ENCODE measurements at regions not wholly inside any gene's neighbourhood (a gene's known extent, or its start where the extent isn't known, plus 50 kb on each side); places are given as distances from the start of the nearest gene placed in this dataset.
"Not testable (repeated sequence)": the region's sequence is repeated elsewhere in the genome, so short reads cannot be mapped to it uniquely, and the experiment has no call there.

- Mint-ChIP-seq H3K36me3 (ENCODE audit: insufficient read depth) (no peaks in the 10 kb centered on the region), H3K9me3 (peaks cover 10% of the 10 kb centered on the region), H3K4me3 (no peak overlapping the region), H3K4me1 (ENCODE audit: low read depth) (no peaks in the 10 kb centered on the region), H3K27me3 (ENCODE audit: low read depth) (no peaks in the 10 kb centered on the region)
- DNase-seq (no peak), ATAC-seq (no peak)
Observed at GRCh38 chr20:1747953-1748577, 90.5 kb upstream of the SIRPG start.

- H3K27me3 Mint-ChIP-seq (ENCODE audit: low read depth); DNase-seq; H3K4me1 Mint-ChIP-seq (ENCODE audit: low read depth); ATAC-seq; H3K9me3 Mint-ChIP-seq; H3K4me3 Mint-ChIP-seq; H3K36me3 Mint-ChIP-seq (ENCODE audit: insufficient read depth): not testable (repeated sequence)
Observed at GRCh38 chr20:1742049-1742434, 84.5 kb upstream of the SIRPG start.

DNA sequence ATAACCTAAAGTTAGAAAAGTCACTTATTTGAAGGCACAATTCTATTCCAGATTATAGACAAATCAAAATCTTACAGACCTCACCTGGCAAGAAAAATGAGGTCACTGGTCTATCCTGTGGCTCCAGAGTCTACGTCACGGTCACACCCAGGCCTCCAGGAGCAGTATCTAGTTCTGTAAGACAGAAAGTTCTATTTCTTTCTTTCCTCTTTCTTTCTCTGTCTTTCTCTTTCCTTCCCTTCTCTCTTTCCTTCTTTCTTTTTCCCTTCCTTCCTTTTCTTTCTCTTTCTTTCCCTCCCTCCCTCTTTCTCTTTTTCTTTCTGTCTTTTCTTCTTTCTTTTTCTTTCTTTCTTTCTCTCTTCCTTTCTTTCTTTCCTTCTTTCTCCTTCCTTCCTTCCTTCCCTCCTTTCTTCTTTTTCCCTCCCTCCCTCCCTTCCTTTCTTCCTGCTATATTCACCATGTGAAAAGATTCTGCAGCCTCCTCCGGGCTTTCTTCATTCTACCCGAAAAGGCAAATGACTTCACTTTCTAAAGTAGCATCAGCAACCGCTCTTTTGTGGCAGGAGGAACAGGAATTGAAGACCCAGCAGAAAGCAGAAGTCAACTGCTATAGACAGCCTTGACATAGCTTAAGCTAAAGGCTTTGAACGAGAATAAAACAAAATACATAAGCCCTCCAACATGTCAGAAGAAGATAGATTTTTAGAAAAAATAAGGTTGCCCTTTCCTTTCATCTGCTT, 83.9 kb upstream of the SIRPG start:
- no peak for DNase-seq
- no peaks in the 10 kb centered on the region for H3K9me3 Mint-ChIP-seq
- H3K4me1 Mint-ChIP-seq (ENCODE audit: low read depth), result peaks cover 3% of the 10 kb centered on the region
- no peaks in the 10 kb centered on the region for H3K36me3 Mint-ChIP-seq (ENCODE audit: insufficient read depth)
- no peak overlapping the region for H3K4me3 Mint-ChIP-seq
- no peak for ATAC-seq
- peaks cover 6% of the 10 kb centered on the region for H3K27me3 Mint-ChIP-seq (ENCODE audit: low read depth)

DNA sequence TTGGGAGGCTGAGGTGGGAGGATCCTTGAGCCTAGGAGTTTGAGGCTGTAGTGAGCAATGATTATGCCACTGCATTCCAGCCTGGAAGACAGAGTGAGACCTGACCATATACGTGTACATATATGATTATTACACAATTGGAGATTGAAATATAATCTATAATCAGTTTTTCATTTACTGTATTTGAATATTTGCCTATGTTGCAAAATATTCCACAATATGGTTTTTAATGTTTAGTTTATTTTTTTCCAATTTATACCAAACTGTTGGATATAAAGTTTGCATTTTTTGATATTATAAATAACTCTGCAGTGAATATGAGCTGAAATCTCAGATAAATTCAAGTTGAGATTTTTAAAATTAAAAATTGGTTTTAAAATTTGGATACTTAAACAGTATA, 79.6 kb upstream of the SIRPG start:
- Mint-ChIP-seq H3K4me1 (ENCODE audit: low read depth) (peaks cover 27% of the 10 kb centered on the region), H3K9me3 (no peaks in the 10 kb centered on the region), H3K4me3 (no peak overlapping the region), H3K27me3 (ENCODE audit: low read depth) (peaks cover 6% of the 10 kb centered on the region), H3K36me3 (ENCODE audit: insufficient read depth) (no peaks in the 10 kb centered on the region)
- ATAC-seq, result no peak
- DNase-seq, result no peak

DNA sequence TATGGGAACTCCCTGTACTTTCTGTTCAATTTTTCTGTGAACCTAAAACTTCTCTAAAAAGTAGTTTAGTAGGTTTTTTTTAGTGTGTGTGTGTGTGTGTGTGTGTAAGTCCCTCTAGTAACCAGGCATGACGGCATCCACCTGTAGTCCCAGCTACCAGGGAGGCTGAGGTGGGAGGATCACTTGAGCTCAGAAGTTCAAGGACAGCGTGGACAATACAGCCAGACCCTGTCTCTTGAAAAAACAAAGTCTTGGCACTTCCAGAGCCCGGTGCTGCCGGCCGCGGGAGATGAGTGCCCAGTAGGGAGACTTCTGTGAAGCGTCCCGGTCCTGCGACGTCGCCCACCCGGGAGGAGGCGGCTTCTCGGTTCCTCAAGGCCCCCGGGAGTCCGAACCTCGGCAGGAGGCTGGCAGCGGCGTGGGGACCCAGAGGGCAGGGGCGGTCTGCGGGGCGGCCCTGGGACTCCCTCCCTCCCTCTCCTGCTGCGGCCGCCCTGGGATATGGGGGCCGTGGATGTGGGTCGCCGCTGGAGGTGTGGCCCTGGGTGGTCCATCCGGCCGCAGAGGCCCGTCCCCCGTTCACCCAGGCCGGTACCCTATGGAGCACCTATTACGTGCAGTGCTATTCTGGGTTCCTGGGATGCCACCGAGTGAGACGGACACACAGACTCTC, 78.0 kb upstream of the SIRPG start:
- no peak overlapping the region for H3K4me3 Mint-ChIP-seq
- H3K27me3 Mint-ChIP-seq (ENCODE audit: low read depth), result no peaks in the 10 kb centered on the region
- no peaks in the 10 kb centered on the region for H3K9me3 Mint-ChIP-seq
- DNase-seq, result no peak
- H3K4me1 Mint-ChIP-seq (ENCODE audit: low read depth), result peaks cover 41% of the 10 kb centered on the region
- no peak for ATAC-seq
- H3K36me3 Mint-ChIP-seq (ENCODE audit: insufficient read depth), result no peaks in the 10 kb centered on the region

- Mint-ChIP-seq H3K4me1 (ENCODE audit: low read depth) (peaks cover 39% of the 10 kb centered on the region), H3K27me3 (ENCODE audit: low read depth) (no peaks in the 10 kb centered on the region), H3K4me3 (no peak overlapping the region), H3K9me3 (no peaks in the 10 kb centered on the region), H3K36me3 (ENCODE audit: insufficient read depth) (no peaks in the 10 kb centered on the region)
- DNase-seq (peak; percentile 27), ATAC-seq (peak; percentile 77 to 86)
Observed at GRCh38 chr20:1734269-1734858, 76.8 kb upstream of the SIRPG start.

- not testable (repeated sequence) for H3K36me3 Mint-ChIP-seq (ENCODE audit: insufficient read depth); H3K9me3 Mint-ChIP-seq; H3K4me3 Mint-ChIP-seq; H3K27me3 Mint-ChIP-seq (ENCODE audit: low read depth)
- DNase-seq, result peak; percentile 39
- peak; percentile 54 to 67 for ATAC-seq
- H3K4me1 Mint-ChIP-seq (ENCODE audit: low read depth), result peaks cover 39% of the 10 kb centered on the region
Observed at GRCh38 chr20:1731828-1732375, 74.3 kb upstream of the SIRPG start.

DNA sequence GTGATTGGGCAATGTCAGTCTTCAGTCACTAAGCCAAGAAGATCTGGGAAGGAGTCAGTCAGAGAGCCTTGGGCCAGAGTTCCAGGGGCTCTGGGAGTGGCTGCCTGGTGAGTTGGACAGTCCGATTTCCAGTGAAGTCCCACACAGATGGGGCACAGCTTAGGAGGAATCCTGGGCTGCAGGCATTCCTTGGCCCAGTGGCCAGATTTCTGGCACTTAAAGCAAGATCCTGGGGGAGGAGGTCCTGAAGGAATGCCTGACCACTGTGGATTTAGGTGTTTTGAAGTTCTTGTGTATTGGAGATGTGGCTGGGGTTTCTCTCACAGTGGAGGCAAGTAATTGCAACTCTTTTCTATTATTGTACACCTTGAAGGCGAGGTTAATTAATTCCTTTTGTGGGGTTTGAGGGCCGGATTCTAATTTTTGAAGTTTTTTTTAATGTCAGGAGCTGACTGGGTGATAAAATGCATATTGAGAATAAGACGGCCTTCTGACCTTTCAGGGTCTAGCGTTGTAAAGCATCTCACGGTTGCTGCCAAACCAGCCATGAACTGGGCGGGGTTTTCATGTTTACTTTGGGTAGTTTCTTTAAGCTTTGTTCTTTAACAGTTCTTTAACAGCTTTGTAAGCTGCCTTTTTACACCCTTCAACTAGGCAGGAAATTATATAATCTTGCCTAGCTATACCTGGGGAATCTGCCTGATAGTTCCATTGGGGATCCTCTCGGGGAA, 73.6 kb upstream of the SIRPG start:
- not testable (repeated sequence) for ATAC-seq; H3K4me3 Mint-ChIP-seq; H3K36me3 Mint-ChIP-seq (ENCODE audit: insufficient read depth); H3K27me3 Mint-ChIP-seq (ENCODE audit: low read depth); H3K9me3 Mint-ChIP-seq
- peak; percentile 17 for DNase-seq
- H3K4me1 Mint-ChIP-seq (ENCODE audit: low read depth), result peaks cover 39% of the 10 kb centered on the region

GRCh38 chr20:1727303-1727702, 69.7 kb upstream of the SIRPG start:
- not testable (repeated sequence) for DNase-seq; H3K27me3 Mint-ChIP-seq (ENCODE audit: low read depth); ATAC-seq; H3K36me3 Mint-ChIP-seq (ENCODE audit: insufficient read depth); H3K4me3 Mint-ChIP-seq
- Mint-ChIP-seq H3K9me3 (peaks cover 11% of the 10 kb centered on the region), H3K4me1 (ENCODE audit: low read depth) (peaks cover 17% of the 10 kb centered on the region)

DNA sequence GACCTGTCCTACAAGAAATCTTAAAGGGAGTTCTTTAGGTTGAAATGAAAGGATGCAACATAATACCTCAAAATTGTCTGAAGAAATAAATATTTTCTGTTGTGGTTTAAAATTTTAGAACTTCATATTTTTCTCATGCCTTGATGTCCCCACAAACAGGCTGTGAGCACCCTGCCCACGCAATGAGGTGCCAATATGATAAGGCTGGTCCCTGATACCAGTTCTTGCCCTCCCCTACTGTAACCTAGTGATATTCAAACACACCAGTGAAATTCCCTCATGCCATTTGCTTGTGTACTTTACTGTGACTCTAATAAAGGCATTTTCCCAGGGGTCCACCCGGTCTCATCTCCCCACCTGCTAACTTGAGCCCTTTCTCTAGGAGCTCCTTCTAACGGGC, 67.3 kb upstream of the SIRPG start:
- Mint-ChIP-seq H3K27me3 (ENCODE audit: low read depth) (no peaks in the 10 kb centered on the region), H3K36me3 (ENCODE audit: insufficient read depth) (peaks cover 6% of the 10 kb centered on the region), H3K4me1 (ENCODE audit: low read depth) (peaks cover 13% of the 10 kb centered on the region), H3K9me3 (peaks cover 11% of the 10 kb centered on the region), H3K4me3 (no peak overlapping the region)
- ATAC-seq (no peak), DNase-seq (no peak)

DNA sequence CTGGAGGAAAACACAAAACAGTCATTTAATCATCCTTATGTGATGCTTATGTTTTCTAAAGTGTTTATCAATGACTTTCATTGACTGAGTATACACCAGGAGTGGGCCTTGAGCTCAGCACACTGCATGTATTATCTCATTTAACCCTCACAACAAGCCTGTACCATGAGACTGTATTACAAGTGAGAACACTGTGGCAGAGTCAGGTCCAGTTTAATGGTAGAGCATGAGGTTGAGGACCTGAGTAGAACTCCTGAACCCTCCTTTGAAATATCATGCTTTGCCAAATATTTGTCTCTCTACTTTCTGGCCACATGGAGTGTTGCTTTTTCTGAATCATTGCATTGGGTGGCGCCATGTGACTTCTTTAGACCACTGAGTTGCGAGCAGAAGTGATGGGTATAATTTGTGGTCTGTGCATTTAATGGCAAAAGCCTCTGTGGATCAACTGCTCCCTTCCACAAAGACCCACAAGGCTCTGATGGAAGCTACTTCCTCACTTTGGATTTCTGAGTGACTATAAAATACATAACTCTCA, 65.0 kb upstream of the SIRPG start:
- Mint-ChIP-seq H3K4me3 (no peak overlapping the region), H3K27me3 (ENCODE audit: low read depth) (no peaks in the 10 kb centered on the region)
- ATAC-seq, result no peak

DNA sequence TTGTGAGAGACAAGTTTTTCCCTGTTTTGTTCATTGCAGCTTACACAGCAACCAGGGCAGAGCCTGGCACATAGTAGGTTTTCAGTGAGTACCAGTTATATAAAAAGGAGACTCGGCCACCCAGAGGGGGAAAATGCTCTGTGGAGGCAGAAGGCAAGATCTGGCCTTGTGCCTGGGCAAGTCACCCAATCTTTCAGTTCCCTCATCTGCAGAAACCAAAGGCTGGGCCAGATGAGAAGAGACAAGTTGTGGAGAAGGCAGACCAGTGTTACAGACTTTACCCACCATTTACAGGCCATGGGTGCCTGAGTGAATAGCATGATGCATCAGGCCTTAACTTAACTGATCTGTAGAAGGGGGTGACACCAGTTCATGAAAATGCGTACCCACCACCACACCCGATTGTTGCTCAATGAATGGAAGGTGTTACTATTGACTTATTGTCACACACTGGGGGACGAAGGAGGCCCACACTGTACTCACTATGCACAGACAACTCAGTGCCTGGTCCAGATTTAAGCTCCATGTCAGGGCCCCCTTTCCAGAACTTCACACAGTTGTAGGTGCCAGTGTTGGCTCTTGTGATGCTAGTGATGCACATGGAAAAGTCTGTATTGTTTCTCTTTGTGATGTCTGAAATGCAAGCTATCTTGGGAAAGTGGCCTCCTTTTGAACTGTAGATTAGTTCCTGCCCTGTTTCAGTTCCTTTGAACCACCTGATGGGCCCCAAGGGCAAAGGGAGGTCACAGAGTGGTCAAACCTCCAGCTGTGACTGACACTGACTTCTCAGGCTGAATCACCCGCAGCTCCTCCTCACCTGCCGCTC, 64.3 kb upstream of the SIRPG start:
- no peak for DNase-seq
- H3K4me1 Mint-ChIP-seq (ENCODE audit: low read depth), result peaks cover 15% of the 10 kb centered on the region
- no peaks in the 10 kb centered on the region for H3K27me3 Mint-ChIP-seq (ENCODE audit: low read depth)
- no peak overlapping the region for H3K4me3 Mint-ChIP-seq
- H3K9me3 Mint-ChIP-seq, result peaks cover 11% of the 10 kb centered on the region
- peaks cover 6% of the 10 kb centered on the region for H3K36me3 Mint-ChIP-seq (ENCODE audit: insufficient read depth)
- ATAC-seq, result peak; percentile 14 to 38

More for the DNA sequence above, 65.0 kb upstream of the SIRPG start:
- Mint-ChIP-seq H3K4me1 (ENCODE audit: low read depth) (peaks cover 15% of the 10 kb centered on the region), H3K9me3 (peaks cover 11% of the 10 kb centered on the region), H3K36me3 (ENCODE audit: insufficient read depth) (peaks cover 6% of the 10 kb centered on the region)
- DNase-seq, result no peak

- Mint-ChIP-seq H3K4me3 (no peak overlapping the region), H3K36me3 (ENCODE audit: insufficient read depth) (peaks cover 6% of the 10 kb centered on the region), H3K9me3 (peaks cover 11% of the 10 kb centered on the region), H3K27me3 (ENCODE audit: low read depth) (no peaks in the 10 kb centered on the region), H3K4me1 (ENCODE audit: low read depth) (peaks cover 15% of the 10 kb centered on the region)
- no peak for ATAC-seq
- DNase-seq, result no peak
Observed at GRCh38 chr20:1720845-1721475, 63.4 kb upstream of the SIRPG start.

Measured in activated T-cell treated with anti-CD3 and anti-CD28 coated beads, Interleukin-2, amount 50 U/mL, for 4 hours (primary cell).